Neutrophil (primary cell): ENCODE measurements at regions not wholly inside any gene's neighbourhood (a gene's known extent, or its start where the extent isn't known, plus 50 kb on each side); places are given as distances from the start of the nearest gene placed in this dataset.

Experiments
- H3K27ac ChIP-seq: fragments of 200-600 bp; sonication (generic); 2 replicates; pipeline ENCODE4 v1.5.1; 2016; ENCODE audit warnings: mild to moderate bottlenecking, moderate library complexity
- H3K27me3 ChIP-seq: fragments of 200-600 bp; sonication (generic); 2 replicates; pipeline ENCODE4 v1.6.0; 2016; ENCODE audit warnings: mild to moderate bottlenecking
- H3K36me3 ChIP-seq: fragments of 200-600 bp; sonication (generic); 2 replicates; pipeline ENCODE4 v1.5.1; 2017
- H3K4me1 ChIP-seq, 2 experiments: fragments of 200-600 bp in 1 of 2; sonication (generic) in 1 of 2; 1 replicate in 1 of 2; 2 replicates in 1 of 2; pipeline versions ENCODE4 v1.5.1 to v1.6.1; 2013 to 2016; ENCODE audit warnings: low read depth in 1 of 2, low read length in 1 of 2, mild to moderate bottlenecking in 1 of 2, moderate library complexity in 1 of 2; ENCODE audit not compliant: control insufficient read depth in 1 of 2, insufficient read depth in 1 of 2
- H3K4me3 ChIP-seq, 2 experiments: fragments of 200-600 bp in 1 of 2; sonication (generic) in 1 of 2; 1 replicate in 1 of 2; 2 replicates in 1 of 2; pipeline ENCODE4 v1.5.1; 2013 to 2016; ENCODE audit warnings: low read depth in 1 of 2, low read length in 1 of 2, mild to moderate bottlenecking in 1 of 2, moderate library complexity in 1 of 2
- H3K9me3 ChIP-seq: fragments of 200-600 bp; sonication (generic); 2 replicates; pipeline ENCODE4 v1.5.1; 2016
- TF ChIP-seq, protein P1 (sequence below): fragments of 200-600 bp; sonication (generic); IDR thresholded peaks from 2 replicates; pipeline ENCODE4 v1.5.1; 2016; ENCODE audit warnings: antibody characterized with exemption

DNA sequence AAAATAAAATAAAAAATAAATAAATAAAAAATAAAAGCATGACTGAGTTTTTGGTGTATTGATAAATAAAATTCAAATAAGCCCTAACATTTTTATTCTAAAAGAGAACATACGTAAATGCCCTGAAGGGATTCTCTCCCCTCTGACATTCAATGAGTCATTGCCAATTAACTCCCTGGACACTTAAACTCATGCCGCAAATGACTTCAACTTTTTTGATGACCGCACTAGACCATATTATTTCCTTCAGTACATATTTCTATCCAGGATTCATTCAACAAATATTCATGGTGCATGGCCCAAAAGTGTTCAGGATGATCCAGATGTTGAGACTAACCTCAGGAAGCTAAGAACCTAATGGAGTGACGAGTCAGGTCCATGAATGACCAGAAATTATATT, 195.9 kb upstream of the LRRN1 start:
- H3K9me3 ChIP-seq: no peaks in the 10 kb centered on the region
- TF ChIP-seq, protein P1, sequence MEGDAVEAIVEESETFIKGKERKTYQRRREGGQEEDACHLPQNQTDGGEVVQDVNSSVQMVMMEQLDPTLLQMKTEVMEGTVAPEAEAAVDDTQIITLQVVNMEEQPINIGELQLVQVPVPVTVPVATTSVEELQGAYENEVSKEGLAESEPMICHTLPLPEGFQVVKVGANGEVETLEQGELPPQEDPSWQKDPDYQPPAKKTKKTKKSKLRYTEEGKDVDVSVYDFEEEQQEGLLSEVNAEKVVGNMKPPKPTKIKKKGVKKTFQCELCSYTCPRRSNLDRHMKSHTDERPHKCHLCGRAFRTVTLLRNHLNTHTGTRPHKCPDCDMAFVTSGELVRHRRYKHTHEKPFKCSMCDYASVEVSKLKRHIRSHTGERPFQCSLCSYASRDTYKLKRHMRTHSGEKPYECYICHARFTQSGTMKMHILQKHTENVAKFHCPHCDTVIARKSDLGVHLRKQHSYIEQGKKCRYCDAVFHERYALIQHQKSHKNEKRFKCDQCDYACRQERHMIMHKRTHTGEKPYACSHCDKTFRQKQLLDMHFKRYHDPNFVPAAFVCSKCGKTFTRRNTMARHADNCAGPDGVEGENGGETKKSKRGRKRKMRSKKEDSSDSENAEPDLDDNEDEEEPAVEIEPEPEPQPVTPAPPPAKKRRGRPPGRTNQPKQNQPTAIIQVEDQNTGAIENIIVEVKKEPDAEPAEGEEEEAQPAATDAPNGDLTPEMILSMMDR: no peak
- H3K36me3 ChIP-seq: no peaks in the 10 kb centered on the region
- H3K4me3 ChIP-seq: no peak overlapping the region
- H3K27me3 ChIP-seq: no peaks in the 10 kb centered on the region
- H3K4me1 ChIP-seq: peaks cover 0 to 4% of the 10 kb centered on the region in 2 experiments
- H3K27ac ChIP-seq: no peak overlapping the region

DNA sequence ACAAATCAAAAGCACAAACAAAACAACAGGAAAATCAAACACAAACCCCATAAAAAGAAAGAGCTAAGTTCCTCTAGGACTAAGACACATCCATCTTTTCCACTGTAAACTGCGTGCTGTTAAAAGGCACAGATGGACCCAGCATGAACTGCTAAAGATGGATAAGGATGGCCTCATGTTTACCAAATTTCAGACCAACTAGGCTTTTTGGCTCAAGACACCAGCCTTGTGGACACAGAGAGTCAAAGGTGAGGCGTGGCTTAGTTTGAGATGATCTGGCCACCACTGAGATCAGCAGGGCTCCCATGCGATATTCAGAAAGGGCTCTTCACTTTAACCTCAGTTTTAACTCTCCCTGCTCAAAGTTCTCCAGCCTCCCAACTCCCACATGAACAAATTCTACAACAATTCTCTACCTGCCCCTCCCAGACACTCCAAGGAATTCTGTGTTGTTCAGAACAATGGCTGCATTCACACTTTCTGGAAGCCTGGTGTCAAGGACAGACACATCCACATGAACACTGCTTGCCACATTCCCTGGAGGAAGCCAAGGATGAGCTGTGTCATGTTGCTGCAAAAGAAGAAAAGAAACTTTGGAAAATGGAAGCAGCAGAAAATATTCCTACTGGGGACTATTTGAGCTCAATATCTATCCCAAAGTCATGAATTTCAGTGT, 198.4 kb upstream of the LRRN1 start:
- Histone ChIP-seq H3K9me3 (no peaks in the 10 kb centered on the region), H3K4me3 (no peak overlapping the region), H3K4me1 (peaks cover 0 to 4% of the 10 kb centered on the region in 2 experiments), H3K36me3 (no peaks in the 10 kb centered on the region), H3K27me3 (no peaks in the 10 kb centered on the region), H3K27ac (no peak overlapping the region)
- TF ChIP-seq, protein P1: no peak

DNA sequence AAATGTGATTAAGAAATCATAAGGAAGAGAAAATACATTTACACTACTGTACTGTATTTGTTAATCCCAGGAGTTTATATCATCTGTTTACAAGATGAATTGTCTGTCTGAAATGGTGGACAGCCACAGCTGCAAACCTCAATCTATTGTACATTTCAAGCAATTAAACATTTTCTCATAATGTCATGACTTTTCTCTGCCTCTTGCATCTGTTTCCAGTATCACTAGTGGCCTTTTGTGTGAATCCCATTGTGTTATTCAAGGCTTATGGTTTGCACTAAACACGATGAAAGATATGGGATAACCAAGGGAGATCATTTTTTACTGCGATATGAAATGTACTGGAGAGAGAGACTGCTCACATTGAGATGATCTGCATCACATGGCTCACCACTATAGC, 200.2 kb upstream of the LRRN1 start:
- H3K36me3 ChIP-seq: no peaks in the 10 kb centered on the region
- H3K27ac ChIP-seq: no peak overlapping the region
- TF ChIP-seq, protein P1: no peak
- no peaks in the 10 kb centered on the region for H3K4me1 ChIP-seq
- no peaks in the 10 kb centered on the region for H3K27me3 ChIP-seq
- no peaks in the 10 kb centered on the region for H3K9me3 ChIP-seq
- H3K4me3 ChIP-seq: no peak overlapping the region

DNA sequence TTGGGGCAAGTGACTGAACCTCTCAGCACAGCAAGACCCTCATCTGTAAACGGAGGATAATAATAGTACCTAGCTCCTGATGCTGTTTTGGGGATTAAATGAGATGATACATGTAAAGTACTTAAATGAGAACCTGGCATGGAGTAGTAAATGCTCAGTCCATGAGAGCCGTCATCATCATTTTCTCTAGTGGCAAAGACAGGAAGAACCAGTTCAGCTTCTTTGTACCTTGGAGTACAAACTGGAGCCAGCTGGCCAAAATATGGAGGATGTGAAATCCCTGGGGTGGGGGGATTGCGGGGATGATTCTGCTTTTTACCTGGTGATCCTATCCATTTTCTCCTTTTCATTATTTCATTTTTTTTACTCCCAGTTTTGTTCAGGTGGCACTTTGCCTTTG, 204.2 kb upstream of the LRRN1 start:
- Histone ChIP-seq H3K4me1 (peaks cover 0 to 1% of the 10 kb centered on the region in 2 experiments), H3K4me3 (no peak overlapping the region), H3K9me3 (no peaks in the 10 kb centered on the region), H3K27me3 (no peaks in the 10 kb centered on the region), H3K27ac (no peak overlapping the region), H3K36me3 (no peaks in the 10 kb centered on the region)
- TF ChIP-seq, protein P1: no peak

DNA sequence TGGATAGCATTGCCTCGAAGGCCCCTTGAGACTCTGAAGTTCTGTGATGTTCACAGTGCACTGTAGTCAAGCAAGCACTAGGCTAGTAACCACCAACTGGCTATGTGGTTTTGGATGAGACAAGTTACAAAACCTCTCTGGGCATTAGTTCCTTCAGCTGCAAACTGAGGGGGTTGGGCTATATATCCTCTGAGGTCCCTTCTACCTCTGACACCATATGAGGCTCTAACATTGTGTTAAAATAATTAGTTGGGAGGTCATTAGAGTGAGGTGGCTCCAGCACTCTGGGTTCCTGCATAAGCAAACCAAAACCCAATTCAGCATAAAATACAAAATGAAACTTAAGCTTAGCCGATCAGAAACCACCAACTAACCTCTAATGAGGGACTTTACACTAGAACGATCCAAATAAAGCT, 209.5 kb upstream of the LRRN1 start:
- Histone ChIP-seq H3K36me3 (no peaks in the 10 kb centered on the region), H3K4me1 (peaks cover 14 to 27% of the 10 kb centered on the region in 2 experiments), H3K4me3 (no peak overlapping the region), H3K27me3 (no peaks in the 10 kb centered on the region), H3K27ac (no peak overlapping the region), H3K9me3 (no peaks in the 10 kb centered on the region)
- TF ChIP-seq, protein P1: no peak
